DMS53 treated with DMSO at 0.1 percent for 48 hours (cell line): ENCODE measurements at regions not wholly inside any gene's neighbourhood (a gene's known extent, or its start where the extent isn't known, plus 50 kb on each side); places are given as distances from the start of the nearest gene placed in this dataset.
"Not testable (repeated sequence)": the region's sequence is repeated elsewhere in the genome, so short reads cannot be mapped to it uniquely, and the experiment has no call there.

Experiments
- DNase-seq: peaks from one replicate; lab custom pipeline; 2025; ENCODE audit not compliant: unreplicated experiment; lab: John Stamatoyannopoulos, UW

GRCh38 chr4:183044924-183045640 lies 54.0 kb upstream of the WWC2 start:
- not testable (repeated sequence) for DNase-seq

- DNase-seq: no peak
These were observed 60.6 kb upstream of the WWC2 start for GRCh38 chr4:183038436-183038835.

- DNase-seq: no peak
These were observed 63.2 kb upstream of the WWC2 start for GRCh38 chr4:183035726-183036415.

- DNase-seq: no peak
These were observed 63.8 kb upstream of the WWC2 start for GRCh38 chr4:183035256-183035655.

GRCh38 chr4:183030823-183031222 lies 68.2 kb upstream of the WWC2 start:
- no peak for DNase-seq

GRCh38 chr4:183030309-183030708 lies 68.7 kb upstream of the WWC2 start:
- no peak for DNase-seq

GRCh38 chr4:183029365-183029764 lies 69.7 kb upstream of the WWC2 start:
- no peak for DNase-seq

GRCh38 chr4:183026701-183027100 lies 72.4 kb upstream of the WWC2 start:
- no peak for DNase-seq

- DNase-seq: no peak
These were observed 76.4 kb upstream of the WWC2 start for GRCh38 chr4:183022617-183023016.

GRCh38 chr4:183017962-183018361 lies 81.1 kb upstream of the WWC2 start:
- DNase-seq: no peak

GRCh38 chr4:183014361-183015084 lies 84.5 kb upstream of the WWC2 start:
- DNase-seq: no peak

GRCh38 chr4:183013730-183014002 lies 85.4 kb upstream of the WWC2 start:
- no peak for DNase-seq

- no peak for DNase-seq
These were observed 86.0 kb upstream of the WWC2 start for GRCh38 chr4:183012879-183013729.

GRCh38 chr4:183011213-183011907 lies 87.7 kb upstream of the WWC2 start:
- no peak for DNase-seq

GRCh38 chr4:183008492-183008891 lies 90.6 kb upstream of the WWC2 start:
- DNase-seq: no peak

GRCh38 chr4:183004370-183004769 lies 87.2 kb upstream of the DCTD start:
- DNase-seq: not testable (repeated sequence)

- DNase-seq: no peak
These were observed 77.0 kb upstream of the DCTD start for GRCh38 chr4:182994171-182994570.

- no peak for DNase-seq
These were observed 61.1 kb upstream of the DCTD start for GRCh38 chr4:182978152-182978827.

- no peak for DNase-seq
These were observed 58.6 kb upstream of the DCTD start for GRCh38 chr4:182975806-182976205.

- no peak for DNase-seq
These were observed 56.8 kb upstream of the DCTD start for GRCh38 chr4:182973941-182974340.
